Choroid plexus epithelial cell (primary cell): ENCODE measurements at regions not wholly inside any gene's neighbourhood (a gene's known extent, or its start where the extent isn't known, plus 50 kb on each side); places are given as distances from the start of the nearest gene placed in this dataset.

Source experiments
- DNase-seq: peaks from one replicate; pipeline ENCODE4 v3.0.0-alpha.2; 2010; ENCODE audit warnings: low read depth
- H3K4me3 ChIP-seq: 2 replicates; pipeline ENCODE4 v1.5.1; 2011; ENCODE audit warnings: low read depth, mild to moderate bottlenecking, control low read depth, low read length, moderate library complexity
- CTCF ChIP-seq: conservative IDR thresholded peaks from 2 replicates; pipeline ENCODE4 v1.5.1; 2011; ENCODE audit warnings: low read depth, mild to moderate bottlenecking, control low read depth, inconsistent platforms, low read length, moderate library complexity

DNA sequence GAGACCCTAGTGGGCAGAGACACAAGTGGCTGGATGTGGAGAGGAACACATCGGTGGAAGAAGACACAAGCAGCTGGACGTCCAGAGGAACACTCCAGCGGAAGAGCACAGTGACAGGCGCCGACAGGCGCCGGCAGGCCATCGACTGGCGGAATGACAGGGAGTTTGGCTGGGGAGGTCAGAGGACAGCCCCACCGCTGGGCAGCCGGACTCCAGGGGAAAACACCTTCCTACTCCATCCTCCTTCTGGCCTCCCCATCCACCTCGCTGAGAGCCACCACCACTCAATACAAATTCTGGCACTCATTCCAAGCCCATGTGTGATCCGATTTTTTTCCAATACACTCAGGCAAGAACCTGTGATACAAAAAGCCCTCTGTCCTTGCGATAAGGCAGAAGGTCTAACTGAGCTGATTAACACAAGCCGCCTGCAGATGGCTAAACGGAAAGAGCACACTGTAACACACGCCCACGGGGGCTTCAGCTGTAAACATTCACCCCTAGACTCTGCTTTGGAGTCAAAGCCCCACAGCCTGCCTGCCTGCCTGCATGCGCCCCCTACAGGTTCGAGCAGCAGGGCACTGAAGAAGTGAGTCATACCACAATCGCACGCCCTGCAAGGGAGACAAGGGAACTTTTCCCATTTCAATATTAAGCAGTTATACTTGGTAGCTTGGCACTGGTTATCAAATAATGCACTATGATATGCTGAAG is 50.2 kb upstream of the LRP1B start:
- peak; percentile 65 for DNase-seq
- peak; percentile 79 for TF ChIP-seq CTCF

More for the DNA sequence above, 50.2 kb upstream of the LRP1B start:
- no peak overlapping the region for H3K4me3 ChIP-seq
